GM18502 (cell line): ENCODE measurements at regions not wholly inside any gene's neighbourhood (a gene's known extent, or its start where the extent isn't known, plus 50 kb on each side); places are given as distances from the start of the nearest gene placed in this dataset.

Source experiments
- ATAC-seq: cut with Tn5 transposase; IDR thresholded peaks from one replicate; pipeline ENCODE4 v1.9.1; 2021; ENCODE audit warnings: mild to moderate bottlenecking; ENCODE audit not compliant: unreplicated experiment, poor library complexity

GRCh38 chr1:199742547-199742946, 285.0 kb upstream of the NR5A2 start:
- ATAC-seq = no peak

DNA sequence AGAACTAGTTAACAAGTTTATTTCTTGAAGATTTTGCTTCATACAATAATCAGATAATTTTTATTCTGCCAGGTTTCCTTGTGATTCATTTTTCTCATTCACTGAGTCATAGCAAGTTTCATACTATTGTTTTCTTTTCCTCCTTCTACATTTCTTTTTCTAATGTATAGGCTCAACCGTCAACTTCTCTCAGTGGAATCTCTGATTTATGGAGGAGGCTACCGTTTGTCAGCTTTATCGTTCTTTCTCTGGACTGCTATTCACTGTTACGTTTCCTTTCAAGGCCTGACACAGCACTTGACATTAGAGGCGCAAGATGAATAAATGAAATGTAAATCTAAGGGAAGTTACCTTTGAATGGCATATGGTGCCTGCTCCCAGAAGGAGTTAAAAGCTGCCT, 284.3 kb upstream of the NR5A2 start:
- no peak for ATAC-seq

- no peak for ATAC-seq
These were observed 280.7 kb upstream of the NR5A2 start for GRCh38 chr1:199746666-199747384.

- no peak for ATAC-seq
These were observed 279.5 kb upstream of the NR5A2 start for GRCh38 chr1:199747984-199748383.

GRCh38 chr1:199751506-199751905, 276.0 kb upstream of the NR5A2 start:
- ATAC-seq = no peak

GRCh38 chr1:199751962-199752687, 275.4 kb upstream of the NR5A2 start:
- no peak for ATAC-seq

GRCh38 chr1:199752688-199753027, 274.9 kb upstream of the NR5A2 start:
- no peak for ATAC-seq

DNA sequence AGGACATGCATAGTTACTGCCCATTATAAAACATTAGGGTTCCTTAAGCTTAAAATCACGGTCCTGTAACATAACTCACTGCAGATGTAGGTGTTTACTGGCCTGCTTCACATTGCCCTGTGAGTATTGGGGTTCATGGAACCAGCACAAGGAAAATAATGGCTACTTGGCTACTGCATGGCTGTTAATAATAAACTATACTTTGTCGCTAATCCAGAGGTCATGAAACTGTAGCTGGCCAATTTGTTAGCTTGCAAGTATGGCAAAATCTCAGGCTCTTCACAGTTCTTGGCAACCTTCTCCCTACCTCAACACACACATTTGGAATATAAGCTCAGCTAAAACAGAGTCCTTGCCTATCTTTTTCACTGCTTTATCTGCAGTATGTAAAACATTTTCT, 274.0 kb upstream of the NR5A2 start:
- no peak for ATAC-seq

DNA sequence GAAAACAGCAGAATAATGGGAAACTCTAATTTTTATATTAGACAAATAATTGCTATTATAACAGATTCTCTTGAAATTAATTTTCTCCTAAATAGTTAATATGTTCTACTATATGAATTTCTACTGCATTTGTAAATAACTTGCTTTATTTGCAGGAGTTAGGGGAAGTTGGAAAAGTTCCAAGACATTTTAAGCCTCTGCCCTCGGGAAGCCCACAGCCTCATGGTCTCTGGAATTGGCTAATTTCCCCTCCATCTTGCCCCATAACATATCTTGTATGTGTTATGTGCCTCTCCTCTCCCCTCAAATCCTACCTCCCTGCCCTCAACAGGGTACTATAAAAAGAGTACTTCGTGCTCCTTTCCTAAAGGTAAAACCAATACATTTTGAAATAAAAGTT, 271.4 kb upstream of the NR5A2 start:
- no peak for ATAC-seq

DNA sequence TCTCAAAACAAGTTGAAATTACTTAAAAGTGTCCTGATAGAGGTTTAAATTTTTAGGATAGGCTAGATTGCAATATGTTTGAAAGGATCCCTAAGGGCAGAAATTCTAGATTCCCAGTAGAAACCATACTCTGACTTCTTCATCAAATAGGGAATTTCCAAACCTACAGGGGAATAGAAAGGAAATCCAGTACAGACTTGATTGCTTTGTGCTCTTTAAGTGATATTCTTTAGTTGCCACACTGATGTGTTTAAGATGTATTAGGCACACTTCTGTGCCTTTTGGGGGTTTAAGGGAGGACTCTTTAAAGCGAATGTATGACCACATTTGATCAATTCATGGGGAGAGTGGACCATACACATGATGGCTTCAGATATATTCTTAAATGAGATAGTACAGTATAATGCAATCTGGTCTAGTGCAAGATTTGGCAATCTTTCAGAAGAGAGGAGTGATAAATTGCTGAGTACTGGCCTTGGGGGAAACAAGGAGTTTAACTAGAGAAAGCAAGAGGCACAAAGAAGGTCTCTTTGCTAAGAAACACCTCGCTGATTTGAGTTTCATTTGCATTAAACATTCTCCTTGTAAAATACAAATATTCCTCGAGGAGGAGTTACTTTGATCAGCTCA, 268.8 kb upstream of the NR5A2 start:
- ATAC-seq = no peak

- no peak for ATAC-seq
These were observed 268.2 kb upstream of the NR5A2 start for GRCh38 chr1:199759268-199759730.

DNA sequence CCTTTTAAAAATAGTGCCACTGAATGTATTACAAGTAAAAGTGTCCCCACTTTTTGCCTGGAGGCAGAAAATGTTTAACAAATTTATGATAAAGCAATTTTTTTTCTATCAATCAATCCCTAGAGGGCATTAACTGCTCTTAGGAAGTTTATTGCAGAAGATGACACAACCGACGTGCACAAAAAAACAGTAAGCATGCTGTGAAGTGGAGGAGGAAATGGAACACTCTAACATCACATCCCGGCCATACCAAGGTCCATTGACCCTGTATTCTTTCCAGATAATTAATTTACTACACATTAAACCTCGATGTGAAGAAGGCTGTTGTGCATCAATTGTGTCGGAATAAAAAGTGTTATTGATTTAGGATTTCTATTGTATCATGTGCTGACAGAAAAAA, 264.9 kb upstream of the NR5A2 start:
- ATAC-seq = no peak

DNA sequence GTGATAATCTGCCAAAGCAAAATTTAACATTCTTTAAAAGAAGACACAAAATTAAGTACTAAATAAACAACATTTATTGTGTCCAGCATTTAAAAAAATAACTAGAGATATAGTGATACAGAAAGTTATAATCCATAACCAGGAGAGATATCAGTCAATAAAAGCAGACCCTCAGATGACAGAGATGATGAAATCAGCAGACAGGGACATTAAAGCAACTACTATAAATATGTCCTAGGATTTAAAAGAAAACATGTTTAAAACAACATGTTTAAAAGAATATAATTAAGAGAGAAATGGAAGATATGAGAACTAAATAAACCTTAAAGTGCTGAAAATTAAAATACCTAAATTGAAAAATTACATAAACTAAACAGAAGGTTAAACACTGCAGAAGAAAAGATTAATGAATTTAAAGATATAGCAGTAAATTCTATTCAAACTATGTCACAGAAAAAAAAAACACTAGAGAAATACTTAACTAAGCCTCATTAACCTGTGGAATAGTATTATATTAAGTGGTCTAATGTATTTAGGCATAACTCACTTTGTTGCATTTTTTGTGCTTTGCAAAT, 261.2 kb upstream of the NR5A2 start:
- no peak for ATAC-seq

DNA sequence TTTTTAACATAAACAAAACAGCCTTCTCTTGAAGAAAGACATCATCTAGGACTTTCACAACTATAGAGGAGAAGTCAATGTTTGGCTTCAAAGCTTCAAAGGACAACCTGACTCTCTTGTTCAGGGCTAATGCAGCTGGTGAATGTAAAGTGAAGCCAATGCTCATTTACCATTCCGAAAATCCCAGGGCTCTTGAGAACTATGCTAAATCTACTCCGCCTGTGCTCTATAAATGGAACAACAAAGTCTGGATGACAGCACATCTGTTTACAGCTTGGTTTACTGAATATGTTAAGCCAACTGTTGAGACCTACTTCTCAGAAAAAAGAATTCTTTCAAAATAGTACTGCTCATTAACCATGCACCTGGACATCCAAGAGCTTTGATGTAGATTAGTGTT, 259.8 kb upstream of the NR5A2 start:
- no peak for ATAC-seq

DNA sequence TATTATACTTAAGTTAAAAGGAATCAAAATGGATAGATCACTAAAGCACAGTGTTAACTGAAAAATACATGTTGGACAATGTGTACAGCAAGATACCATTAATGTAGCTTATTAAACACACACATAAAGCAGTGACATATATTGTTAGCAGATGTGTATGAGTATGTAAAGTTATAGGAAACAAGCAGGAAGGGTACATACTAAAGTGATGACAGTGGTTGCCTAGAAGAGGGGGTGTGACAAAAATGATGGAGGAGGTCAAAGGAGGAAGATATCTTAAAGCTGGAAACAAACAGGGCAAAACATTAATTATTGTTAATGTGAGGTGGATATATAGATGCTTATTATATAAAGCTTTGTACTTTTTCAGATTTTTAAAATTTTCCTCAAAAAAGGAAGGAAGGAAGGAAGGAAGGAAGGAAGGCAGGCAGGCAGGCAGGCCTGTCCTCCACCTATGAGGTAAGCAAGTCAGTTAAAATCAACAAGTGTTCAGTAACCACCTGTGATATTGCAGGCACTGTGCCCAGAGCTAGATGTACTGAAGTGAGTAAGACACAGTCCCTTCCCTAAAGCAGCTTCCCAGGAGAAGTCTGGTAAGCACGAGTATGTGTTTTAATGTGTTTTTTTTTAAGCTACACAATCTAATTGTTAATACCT, 252.9 kb upstream of the NR5A2 start:
- ATAC-seq = no peak

DNA sequence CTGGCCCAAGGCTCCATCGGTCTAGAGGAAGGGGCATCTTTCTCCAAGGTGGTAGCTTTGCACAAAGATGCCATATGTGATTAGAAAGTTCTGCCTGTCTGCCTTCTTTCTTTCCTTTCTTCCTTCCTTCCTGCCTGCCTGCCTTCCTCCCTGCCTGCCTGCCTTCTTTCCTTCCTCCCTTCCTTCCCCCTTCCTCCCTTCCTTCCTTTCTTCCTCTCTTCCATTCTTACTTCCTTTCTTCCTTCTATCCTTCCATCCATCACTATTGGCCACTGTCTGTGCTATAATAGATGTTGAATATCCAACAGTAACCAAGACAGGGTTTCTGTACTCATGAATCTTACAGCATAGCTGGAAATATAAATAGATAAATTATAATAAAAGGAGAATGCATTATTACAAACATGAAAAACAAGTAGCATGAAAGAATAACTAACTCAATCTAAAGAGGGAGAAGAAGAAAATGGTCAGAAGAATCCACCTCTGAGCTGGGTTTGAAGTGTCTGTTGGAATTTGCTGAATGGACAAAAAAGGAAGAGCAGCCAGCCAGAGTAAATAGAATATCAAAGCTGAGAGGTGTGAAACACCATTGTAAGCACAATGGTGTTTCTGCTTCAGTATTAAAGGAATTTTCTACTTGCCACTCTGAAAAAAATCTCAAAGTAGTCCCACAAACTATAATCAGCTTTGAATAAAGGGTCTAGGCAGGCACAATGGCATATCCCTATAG, 250.6 kb upstream of the NR5A2 start:
- ATAC-seq = no peak

- no peak for ATAC-seq
These were observed 249.1 kb upstream of the NR5A2 start for GRCh38 chr1:199778324-199778955.

- ATAC-seq = no peak
These were observed 247.4 kb upstream of the NR5A2 start for GRCh38 chr1:199780091-199780490.

DNA sequence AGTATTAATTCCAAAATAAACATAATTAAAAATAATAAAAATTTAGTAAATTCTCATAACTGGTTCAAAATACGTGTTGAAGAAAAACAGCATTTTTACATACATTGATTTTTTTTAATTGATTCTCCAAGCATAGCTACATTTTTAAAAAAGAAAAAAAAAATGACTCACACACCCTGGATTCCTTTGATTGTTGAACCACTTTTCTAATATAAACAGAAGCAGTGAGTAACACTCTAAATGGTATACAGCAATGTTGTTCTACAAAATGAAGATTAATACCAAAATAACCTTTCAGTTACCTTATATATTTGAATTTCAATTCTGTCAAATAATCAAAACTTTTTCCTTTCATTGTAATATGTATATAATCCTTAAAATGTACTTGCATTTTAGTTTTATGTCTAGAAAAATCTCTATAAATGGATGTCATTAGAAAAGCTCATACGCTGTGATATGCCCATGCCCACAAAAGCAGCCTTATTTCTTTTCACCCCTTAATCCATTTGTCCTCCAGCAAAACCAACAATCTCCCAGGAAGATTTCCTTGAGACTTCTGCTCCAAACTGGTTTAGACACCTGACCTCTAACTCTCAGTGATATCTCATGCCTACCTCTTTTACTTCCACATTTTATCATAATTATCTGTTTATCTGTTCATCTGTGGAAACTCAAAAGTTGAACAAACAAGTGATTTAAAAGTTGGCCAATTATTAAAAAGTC, 246.4 kb upstream of the NR5A2 start:
- ATAC-seq = no peak
